HepG2 (cell line): ENCODE measurements at regions not wholly inside any gene's neighbourhood (a gene's known extent, or its start where the extent isn't known, plus 50 kb on each side); places are given as distances from the start of the nearest gene placed in this dataset.

Experiments used
- ATAC-seq: fragments of 200-7000 bp; cut with Tn5 transposase; 3 replicates; pipeline ENCODE4 v1.9.1; 2020; ENCODE audit warnings: mild to moderate bottlenecking, moderate library complexity
- BruUV-seq: library from RNA; stranded (reverse); fragments of 400-500 nt; replicated peaks from 2 replicates; lab custom pipeline; 2021; lab: Mats Ljungman, UMichigan
- CTCF ChIA-PET: fragments of 300-600 bp; formaldehyde crosslinking; extraction: SDS; loops from one replicate; lab custom pipeline; 2021; ENCODE audit warnings: low total read pairs, inconsistent platforms, low intra/inter-chr PET ratio; lab: Yijun Ruan, JAX
- POLR2A ChIA-PET: fragments of 350-600 bp; sonication (Branson Sonifier 250); formaldehyde crosslinking; loops from one replicate; lab custom pipeline; 2020; ENCODE audit warnings: antibody characterized with exemption, inconsistent platforms; lab: Yijun Ruan, JAX
- DNase-seq: peaks from one replicate; pipeline ENCODE4 v3.0.0-alpha.2; 2015; ENCODE audit warnings: low spot score
- FAIRE-seq: peaks from 3 replicates; lab custom pipeline; 2011; peaks lifted over from hg19 to GRCh38; lab: Jason Lieb, UNC
- H2AFZ ChIP-seq: one replicate; pipeline ENCODE4 v1.6.1; 2011; ENCODE audit warnings: low read length, inconsistent platforms
- H3K27ac ChIP-seq: fragments of 300-600 bp; 3 replicates; pipeline ENCODE4 v1.8.0; 2011; ENCODE audit warnings: mixed run types, mild to moderate bottlenecking, mixed read lengths, low read length, inconsistent platforms; ENCODE audit not compliant: insufficient read depth; ENCODE audit errors: extremely low read length
- H3K27me3 ChIP-seq, 2 experiments: fragments of 200-600 bp in 1 of 2; 2 replicates in 1 of 2; 3 replicates in 1 of 2; pipeline versions ENCODE4 v1.6.0 to v1.8.0; 2011; ENCODE audit warnings: low read length in 2 of 2, mild to moderate bottlenecking in 2 of 2, moderate library complexity in 2 of 2, inconsistent platforms in 1 of 2; ENCODE audit not compliant: insufficient read depth in 2 of 2, control insufficient read depth in 1 of 2
- H3K36me3 ChIP-seq, 2 experiments: fragments of 200-600 bp in 1 of 2; replicated peaks in 1 of 2; 2 replicates in 1 of 2; 3 replicates in 1 of 2; pipeline versions ENCODE4 v1.5.1 to v1.8.0; 2011; ENCODE audit warnings: low read length in 2 of 2, inconsistent platforms in 1 of 2; ENCODE audit not compliant: insufficient read depth in 2 of 2, control insufficient read depth in 1 of 2
- H3K4me1 ChIP-seq: 2 replicates; pipeline ENCODE4 v1.5.1; 2012; ENCODE audit warnings: low read length, inconsistent platforms; ENCODE audit not compliant: insufficient read depth
- H3K4me2 ChIP-seq: 2 replicates; pipeline ENCODE4 v1.6.0; 2011; ENCODE audit warnings: low read depth, low read length, inconsistent platforms
- H3K4me3 ChIP-seq, 3 experiments: fragments of 200-600 bp in 1 of 3; sonication (generic), shearing (Covaris generic) in 1 of 3; replicated peaks in 1 of 3; 2 replicates each; pipeline ENCODE4 v1.5.1; 2011 to 2016; ENCODE audit warnings: low read length in 3 of 3, inconsistent platforms in 2 of 3, low read depth in 2 of 3, mild to moderate bottlenecking in 2 of 3, control low read depth in 1 of 3, mixed read lengths in 1 of 3; ENCODE audit not compliant: insufficient read depth in 1 of 3
- H3K79me2 ChIP-seq: one replicate; pipeline ENCODE4 v1.6.1; 2011; ENCODE audit warnings: low read length, inconsistent platforms; ENCODE audit not compliant: insufficient read depth
- H3K9ac ChIP-seq: 2 replicates; pipeline ENCODE4 v1.6.0; 2011; ENCODE audit warnings: mild to moderate bottlenecking, low read depth, low read length, inconsistent platforms; ENCODE audit not compliant: insufficient read depth
- H3K9me3 ChIP-seq: 2 replicates; pipeline ENCODE4 v1.5.1; 2012; ENCODE audit warnings: mild to moderate bottlenecking, low read length
- H4K20me1 ChIP-seq: 2 replicates; pipeline ENCODE4 v1.6.0; 2011; ENCODE audit warnings: inconsistent platforms, mild to moderate bottlenecking, low read length, moderate library complexity; ENCODE audit not compliant: insufficient read depth
- AGO2 ChIP-seq: fragments of 200-400 bp; formaldehyde crosslinking; optimal IDR thresholded peaks from 2 replicates; pipeline ENCODE3; 2017; ENCODE audit warnings: mild to moderate bottlenecking, low read depth, low read length, moderate library complexity
- CBFB ChIP-seq: sonication (generic); formaldehyde crosslinking; IDR thresholded peaks from 2 replicates; pipeline ENCODE4 v1.4.0; 2020; ENCODE audit warnings: missing genetic modification reagents
- CENPT ChIP-seq: sonication (generic); formaldehyde crosslinking; IDR thresholded peaks from 2 replicates; pipeline ENCODE4 v1.8.0; 2022; ENCODE audit warnings: low read depth, mild to moderate bottlenecking, moderate library complexity, missing genetic modification reagents
- GATAD2A ChIP-seq: IDR thresholded peaks from 2 replicates; pipeline ENCODE4 v1.6.1; 2016
- HMG20B ChIP-seq: conservative IDR thresholded peaks from 2 replicates; pipeline ENCODE4 v1.6.1; 2016; ENCODE audit warnings: missing genetic modification reagents, missing compliant biosample characterization
- IRF2 ChIP-seq: IDR thresholded peaks from 2 replicates; pipeline ENCODE4 v1.6.1; 2018; ENCODE audit warnings: missing genetic modification reagents, missing compliant biosample characterization
- KDM6A ChIP-seq: IDR thresholded peaks from 2 replicates; pipeline ENCODE4 v1.6.1; 2016; ENCODE audit warnings: low read depth
- KLF13 ChIP-seq: sonication (generic); formaldehyde crosslinking; IDR thresholded peaks from 2 replicates; pipeline ENCODE4 v1.4.0; 2020; ENCODE audit warnings: mild to moderate bottlenecking, missing genetic modification reagents
- MAFF ChIP-seq: IDR thresholded peaks from 2 replicates; pipeline ENCODE4 v1.6.1; 2011; ENCODE audit warnings: low read depth, low read length, improper control_type of control experiment
- SALL2 ChIP-seq: sonication (generic); formaldehyde crosslinking; IDR thresholded peaks from 2 replicates; pipeline ENCODE4 v1.8.1; 2023; ENCODE audit warnings: mild to moderate bottlenecking, missing genetic modification reagents, inconsistent platforms
- TSC22D2 ChIP-seq: sonication (generic); formaldehyde crosslinking; IDR thresholded peaks from 2 replicates; pipeline ENCODE4 v1.5.1; 2020; ENCODE audit warnings: missing genetic modification reagents, mild to moderate bottlenecking, borderline replicate concordance
- ZBTB7B ChIP-seq: sonication (generic); formaldehyde crosslinking; IDR thresholded peaks from 2 replicates; pipeline ENCODE4 v1.4.0; 2020; ENCODE audit warnings: missing genetic modification reagents
- ZNF44 ChIP-seq: sonication (generic); formaldehyde crosslinking; IDR thresholded peaks from 2 replicates; pipeline ENCODE4 v1.5.1; 2020; ENCODE audit warnings: mild to moderate bottlenecking, missing genetic modification reagents
- ZNF629 ChIP-seq: sonication (generic); formaldehyde crosslinking; conservative IDR thresholded peaks from 2 replicates; pipeline ENCODE4 v1.5.0; 2020; ENCODE audit warnings: missing genetic modification reagents
- in situ Hi-C: cut with HindIII; loops from 2 replicates; pipeline ENCODE4 v1.10.0; 2017; ENCODE audit warnings: low pct_unique_long_range_greater_than_20kb; ENCODE audit not compliant: extremely low pct_ligation_motif_present
- intact Hi-C: fragments of 100-400 bp; cut with micrococcal nuclease; formaldehyde crosslinking; loops from one replicate; pipeline ENCODE4 v1.10.0; 2022; ENCODE audit not compliant: unreplicated experiment
- TF ChIP-seq, protein P1 (sequence below): sonication (generic); formaldehyde crosslinking; IDR thresholded peaks from 2 replicates; pipeline ENCODE4; 2020; ENCODE audit warnings: missing genetic modification reagents, mild to moderate bottlenecking, borderline replicate concordance
- TF ChIP-seq, protein P2 (sequence below): sonication (generic); formaldehyde crosslinking; IDR thresholded peaks from 2 replicates; pipeline ENCODE4 v1.4.0; 2020; ENCODE audit warnings: missing genetic modification reagents
- TF ChIP-seq, protein P3 (sequence below): sonication (generic); formaldehyde crosslinking; IDR thresholded peaks from 2 replicates; pipeline ENCODE4 v1.4.0; 2020; ENCODE audit warnings: missing genetic modification reagents, borderline replicate concordance
- TF ChIP-seq, protein P4 (sequence below): sonication (generic); formaldehyde crosslinking; IDR thresholded peaks from 2 replicates; pipeline ENCODE4 v1.9.0; 2021; ENCODE audit warnings: missing genetic modification reagents, borderline replicate concordance

DNA sequence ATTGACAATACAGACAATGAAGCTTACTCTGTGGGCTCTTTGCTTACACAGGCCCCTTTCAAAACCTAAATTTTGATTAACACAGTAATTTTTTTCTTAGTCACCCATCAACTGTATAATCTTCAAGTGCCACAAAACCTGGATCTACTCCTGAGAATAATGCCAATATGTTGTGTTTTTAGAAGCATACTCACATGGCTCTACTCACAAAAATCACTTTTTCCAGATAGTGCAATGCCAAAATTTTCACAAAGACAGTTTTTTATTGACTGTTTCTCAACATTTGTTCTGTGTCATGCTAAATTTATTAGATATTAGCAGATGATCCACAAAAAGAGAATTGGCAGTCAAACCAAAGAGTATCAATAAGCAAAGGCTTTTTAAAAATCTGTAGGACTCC, 493.7 kb upstream of the C1orf87 start:
- H3K4me1 ChIP-seq: no peaks in the 10 kb centered on the region
- no peak overlapping the region for H3K4me3 ChIP-seq
- no peak for TF ChIP-seq MAFF
- TF ChIP-seq, protein P1, sequence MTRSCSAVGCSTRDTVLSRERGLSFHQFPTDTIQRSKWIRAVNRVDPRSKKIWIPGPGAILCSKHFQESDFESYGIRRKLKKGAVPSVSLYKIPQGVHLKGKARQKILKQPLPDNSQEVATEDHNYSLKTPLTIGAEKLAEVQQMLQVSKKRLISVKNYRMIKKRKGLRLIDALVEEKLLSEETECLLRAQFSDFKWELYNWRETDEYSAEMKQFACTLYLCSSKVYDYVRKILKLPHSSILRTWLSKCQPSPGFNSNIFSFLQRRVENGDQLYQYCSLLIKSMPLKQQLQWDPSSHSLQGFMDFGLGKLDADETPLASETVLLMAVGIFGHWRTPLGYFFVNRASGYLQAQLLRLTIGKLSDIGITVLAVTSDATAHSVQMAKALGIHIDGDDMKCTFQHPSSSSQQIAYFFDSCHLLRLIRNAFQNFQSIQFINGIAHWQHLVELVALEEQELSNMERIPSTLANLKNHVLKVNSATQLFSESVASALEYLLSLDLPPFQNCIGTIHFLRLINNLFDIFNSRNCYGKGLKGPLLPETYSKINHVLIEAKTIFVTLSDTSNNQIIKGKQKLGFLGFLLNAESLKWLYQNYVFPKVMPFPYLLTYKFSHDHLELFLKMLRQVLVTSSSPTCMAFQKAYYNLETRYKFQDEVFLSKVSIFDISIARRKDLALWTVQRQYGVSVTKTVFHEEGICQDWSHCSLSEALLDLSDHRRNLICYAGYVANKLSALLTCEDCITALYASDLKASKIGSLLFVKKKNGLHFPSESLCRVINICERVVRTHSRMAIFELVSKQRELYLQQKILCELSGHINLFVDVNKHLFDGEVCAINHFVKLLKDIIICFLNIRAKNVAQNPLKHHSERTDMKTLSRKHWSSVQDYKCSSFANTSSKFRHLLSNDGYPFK: no peak
- TF ChIP-seq, protein P2, sequence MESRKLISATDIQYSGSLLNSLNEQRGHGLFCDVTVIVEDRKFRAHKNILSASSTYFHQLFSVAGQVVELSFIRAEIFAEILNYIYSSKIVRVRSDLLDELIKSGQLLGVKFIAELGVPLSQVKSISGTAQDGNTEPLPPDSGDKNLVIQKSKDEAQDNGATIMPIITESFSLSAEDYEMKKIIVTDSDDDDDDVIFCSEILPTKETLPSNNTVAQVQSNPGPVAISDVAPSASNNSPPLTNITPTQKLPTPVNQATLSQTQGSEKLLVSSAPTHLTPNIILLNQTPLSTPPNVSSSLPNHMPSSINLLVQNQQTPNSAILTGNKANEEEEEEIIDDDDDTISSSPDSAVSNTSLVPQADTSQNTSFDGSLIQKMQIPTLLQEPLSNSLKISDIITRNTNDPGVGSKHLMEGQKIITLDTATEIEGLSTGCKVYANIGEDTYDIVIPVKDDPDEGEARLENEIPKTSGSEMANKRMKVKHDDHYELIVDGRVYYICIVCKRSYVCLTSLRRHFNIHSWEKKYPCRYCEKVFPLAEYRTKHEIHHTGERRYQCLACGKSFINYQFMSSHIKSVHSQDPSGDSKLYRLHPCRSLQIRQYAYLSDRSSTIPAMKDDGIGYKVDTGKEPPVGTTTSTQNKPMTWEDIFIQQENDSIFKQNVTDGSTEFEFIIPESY (CRISPR knock-in tag): no peak
- no peak for TF ChIP-seq KLF13 (CRISPR knock-in tag)
- TF ChIP-seq ZBTB7B (CRISPR knock-in tag): no peak
- TF ChIP-seq, protein P3, sequence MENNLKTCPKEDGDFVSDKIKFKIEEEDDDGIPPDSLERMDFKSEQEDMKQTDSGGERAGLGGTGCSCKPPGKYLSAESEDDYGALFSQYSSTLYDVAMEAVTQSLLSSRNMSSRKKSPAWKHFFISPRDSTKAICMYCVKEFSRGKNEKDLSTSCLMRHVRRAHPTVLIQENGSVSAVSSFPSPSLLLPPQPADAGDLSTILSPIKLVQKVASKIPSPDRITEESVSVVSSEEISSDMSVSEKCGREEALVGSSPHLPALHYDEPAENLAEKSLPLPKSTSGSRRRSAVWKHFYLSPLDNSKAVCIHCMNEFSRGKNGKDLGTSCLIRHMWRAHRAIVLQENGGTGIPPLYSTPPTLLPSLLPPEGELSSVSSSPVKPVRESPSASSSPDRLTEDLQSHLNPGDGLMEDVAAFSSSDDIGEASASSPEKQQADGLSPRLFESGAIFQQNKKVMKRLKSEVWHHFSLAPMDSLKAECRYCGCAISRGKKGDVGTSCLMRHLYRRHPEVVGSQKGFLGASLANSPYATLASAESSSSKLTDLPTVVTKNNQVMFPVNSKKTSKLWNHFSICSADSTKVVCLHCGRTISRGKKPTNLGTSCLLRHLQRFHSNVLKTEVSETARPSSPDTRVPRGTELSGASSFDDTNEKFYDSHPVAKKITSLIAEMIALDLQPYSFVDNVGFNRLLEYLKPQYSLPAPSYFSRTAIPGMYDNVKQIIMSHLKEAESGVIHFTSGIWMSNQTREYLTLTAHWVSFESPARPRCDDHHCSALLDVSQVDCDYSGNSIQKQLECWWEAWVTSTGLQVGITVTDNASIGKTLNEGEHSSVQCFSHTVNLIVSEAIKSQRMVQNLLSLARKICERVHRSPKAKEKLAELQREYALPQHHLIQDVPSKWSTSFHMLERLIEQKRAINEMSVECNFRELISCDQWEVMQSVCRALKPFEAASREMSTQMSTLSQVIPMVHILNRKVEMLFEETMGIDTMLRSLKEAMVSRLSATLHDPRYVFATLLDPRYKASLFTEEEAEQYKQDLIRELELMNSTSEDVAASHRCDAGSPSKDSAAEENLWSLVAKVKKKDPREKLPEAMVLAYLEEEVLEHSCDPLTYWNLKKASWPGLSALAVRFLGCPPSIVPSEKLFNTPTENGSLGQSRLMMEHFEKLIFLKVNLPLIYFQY (CRISPR knock-in tag): no peak
- no peak for TF ChIP-seq AGO2
- no peak for TF ChIP-seq GATAD2A (CRISPR knock-in tag)
- TF ChIP-seq IRF2 (CRISPR knock-in tag): no peak
- no peak for TF ChIP-seq TSC22D2
- TF ChIP-seq SALL2 (CRISPR knock-in tag): no peak
- TF ChIP-seq HMG20B (CRISPR knock-in tag): no peak
- TF ChIP-seq CBFB (CRISPR knock-in tag): no peak
- no peak for TF ChIP-seq ZNF44 (CRISPR knock-in tag)
- TF ChIP-seq, protein P4, sequence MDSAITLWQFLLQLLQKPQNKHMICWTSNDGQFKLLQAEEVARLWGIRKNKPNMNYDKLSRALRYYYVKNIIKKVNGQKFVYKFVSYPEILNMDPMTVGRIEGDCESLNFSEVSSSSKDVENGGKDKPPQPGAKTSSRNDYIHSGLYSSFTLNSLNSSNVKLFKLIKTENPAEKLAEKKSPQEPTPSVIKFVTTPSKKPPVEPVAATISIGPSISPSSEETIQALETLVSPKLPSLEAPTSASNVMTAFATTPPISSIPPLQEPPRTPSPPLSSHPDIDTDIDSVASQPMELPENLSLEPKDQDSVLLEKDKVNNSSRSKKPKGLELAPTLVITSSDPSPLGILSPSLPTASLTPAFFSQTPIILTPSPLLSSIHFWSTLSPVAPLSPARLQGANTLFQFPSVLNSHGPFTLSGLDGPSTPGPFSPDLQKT (CRISPR knock-in tag): no peak
- TF ChIP-seq CENPT: no peak
- no peak for TF ChIP-seq ZNF629 (CRISPR knock-in tag)
- no peak for TF ChIP-seq KDM6A (CRISPR knock-in tag)
- no peaks in the 10 kb centered on the region for H3K79me2 ChIP-seq
- DNase-seq (no peak), FAIRE-seq (no peak), ATAC-seq (no peak)
- no peaks in the 10 kb centered on the region for H3K27me3 ChIP-seq
- in situ Hi-C loops: no loop called here
- intact Hi-C loops: no loop called here
- H4K20me1 ChIP-seq: no peaks in the 10 kb centered on the region
- POLR2A ChIA-PET: no interaction called here
- BruUV-seq: no TSS peak
- no peak overlapping the region for H3K9ac ChIP-seq
- no peak overlapping the region for H2AFZ ChIP-seq
- no peaks in the 10 kb centered on the region for H3K9me3 ChIP-seq
- no peak overlapping the region for H3K27ac ChIP-seq
- CTCF ChIA-PET: no interaction called here
- no peak overlapping the region for H3K4me2 ChIP-seq
- no peaks in the 10 kb centered on the region for H3K36me3 ChIP-seq
